H9 (cell line): ENCODE measurements at regions not wholly inside any gene's neighbourhood (a gene's known extent, or its start where the extent isn't known, plus 50 kb on each side); places are given as distances from the start of the nearest gene placed in this dataset.

Source experiments
- DNase-seq: peaks from one replicate; pipeline ENCODE4 v3.0.0-alpha.2; 2017
- H2AFZ ChIP-seq: one replicate; pipeline ENCODE4 v1.6.1; 2013; ENCODE audit warnings: mild to moderate bottlenecking, low read length, control low read depth, moderate library complexity
- H2AK5ac ChIP-seq: 2 replicates; pipeline ENCODE4 v1.6.1; 2013; ENCODE audit warnings: low read length, control low read depth, mixed read lengths; ENCODE audit not compliant: insufficient read length
- H2BK120ac ChIP-seq: one replicate; pipeline ENCODE4 v1.6.1; 2013; ENCODE audit warnings: low read depth, mild to moderate bottlenecking, low read length, control low read depth, inconsistent platforms; ENCODE audit not compliant: poor library complexity, severe bottlenecking
- H2BK12ac ChIP-seq: 2 replicates; pipeline ENCODE4 v1.6.1; 2013; ENCODE audit warnings: low read length, control low read depth, mixed read lengths, low read depth; ENCODE audit not compliant: insufficient read length
- H2BK15ac ChIP-seq: 2 replicates; pipeline ENCODE4 v1.6.1; 2013; ENCODE audit warnings: low read depth, low read length, control low read depth
- H2BK20ac ChIP-seq: one replicate; pipeline ENCODE4 v1.6.1; 2013; ENCODE audit warnings: low read depth, mild to moderate bottlenecking, low read length, control low read depth, inconsistent platforms; ENCODE audit not compliant: poor library complexity, severe bottlenecking
- H2BK5ac ChIP-seq: 2 replicates; pipeline ENCODE4 v1.6.1; 2013; ENCODE audit warnings: low read length, control low read depth, mixed read lengths; ENCODE audit not compliant: insufficient read length
- H3K14ac ChIP-seq: 2 replicates; pipeline ENCODE4 v1.6.1; 2013; ENCODE audit warnings: low read length, control low read depth; ENCODE audit not compliant: insufficient read depth
- H3K18ac ChIP-seq: 2 replicates; pipeline ENCODE4 v1.6.1; 2013; ENCODE audit warnings: low read depth, mild to moderate bottlenecking, mixed read lengths, low read length, control low read depth; ENCODE audit not compliant: insufficient read length
- H3K23ac ChIP-seq: 2 replicates; pipeline ENCODE4 v1.6.1; 2013; ENCODE audit warnings: low read length, control low read depth, mixed read lengths, low read depth; ENCODE audit not compliant: insufficient read length
- H3K23me2 ChIP-seq: 2 replicates; pipeline ENCODE4 v1.6.1; 2013; ENCODE audit warnings: low read depth, mild to moderate bottlenecking, mixed read lengths, low read length, control low read depth; ENCODE audit not compliant: insufficient read length, poor library complexity, severe bottlenecking
- H3K27ac ChIP-seq: 2 replicates; pipeline ENCODE4 v1.5.1; 2013; ENCODE audit warnings: low read length, control low read depth, mixed read lengths, low read depth; ENCODE audit not compliant: insufficient read length
- H3K27me3 ChIP-seq: 2 replicates; pipeline ENCODE4 v1.6.1; 2013; ENCODE audit warnings: low read length, control low read depth, inconsistent platforms; ENCODE audit not compliant: insufficient read depth
- H3K4ac ChIP-seq: 2 replicates; pipeline ENCODE4 v1.6.1; 2013; ENCODE audit warnings: low read depth, mild to moderate bottlenecking, control low read depth, inconsistent platforms, low read length, moderate library complexity
- H3K4me1 ChIP-seq: 2 replicates; pipeline ENCODE4 v1.6.1; 2013; ENCODE audit warnings: low read length, control low read depth, inconsistent platforms; ENCODE audit not compliant: insufficient read depth
- H3K4me2 ChIP-seq: 2 replicates; pipeline ENCODE4 v1.6.1; 2013; ENCODE audit warnings: low read length, control low read depth, mixed read lengths; ENCODE audit not compliant: insufficient read length, insufficient read depth
- H3K56ac ChIP-seq: 2 replicates; pipeline ENCODE4 v1.6.1; 2013; ENCODE audit warnings: low read depth, mild to moderate bottlenecking, mixed read lengths, low read length, control low read depth; ENCODE audit not compliant: insufficient read length
- H3K79me1 ChIP-seq: 2 replicates; pipeline ENCODE4 v1.6.1; 2013; ENCODE audit warnings: low read depth, mild to moderate bottlenecking, moderate library complexity, low read length, control low read depth, inconsistent platforms; ENCODE audit not compliant: insufficient read depth, poor library complexity, severe bottlenecking
- H3K79me2 ChIP-seq: 2 replicates; pipeline ENCODE4 v1.6.1; 2013; ENCODE audit warnings: low read length, control low read depth, inconsistent platforms; ENCODE audit not compliant: insufficient read depth
- H3K9ac ChIP-seq: 2 replicates; pipeline ENCODE4 v1.6.1; 2013; ENCODE audit warnings: low read length, control low read depth, mixed read lengths; ENCODE audit not compliant: insufficient read length; ENCODE audit errors: extremely low read depth
- H3K9me3 ChIP-seq: one replicate; pipeline ENCODE4 v1.6.1; 2013; ENCODE audit warnings: low read depth, low read length, inconsistent platforms; ENCODE audit not compliant: control insufficient read depth
- H3T11ph ChIP-seq: one replicate; pipeline ENCODE4 v1.6.1; 2013; ENCODE audit warnings: mild to moderate bottlenecking, low read length, control low read depth, inconsistent platforms
- H4K20me1 ChIP-seq: one replicate; pipeline ENCODE4 v1.6.1; 2013; ENCODE audit not compliant: control insufficient read depth, insufficient read length, insufficient read depth
- H4K5ac ChIP-seq: 2 replicates; pipeline ENCODE4 v1.6.1; 2013; ENCODE audit warnings: low read depth, mild to moderate bottlenecking, mixed read lengths, low read length, control low read depth; ENCODE audit not compliant: insufficient read length
- H4K8ac ChIP-seq: replicated peaks from 2 replicates; pipeline ENCODE4 v1.6.1; 2013; ENCODE audit warnings: low read length, control low read depth, mixed read lengths, low read depth; ENCODE audit not compliant: insufficient read length
- H4K91ac ChIP-seq: 2 replicates; pipeline ENCODE4 v1.6.1; 2013; ENCODE audit warnings: low read depth, mild to moderate bottlenecking, moderate library complexity, mixed read lengths, low read length, control low read depth; ENCODE audit not compliant: insufficient read length
- H3K27ac Mint-ChIP-seq, 3 experiments: 2 replicates in 2 of 3; 3 replicates in 1 of 3; pipeline ENCODE4 v1.8.0; 2020 to 2021; ENCODE audit warnings: mixed read lengths in 3 of 3, mild to moderate bottlenecking in 1 of 3, moderate library complexity in 1 of 3
- H3K27me3 Mint-ChIP-seq: 2 replicates; pipeline ENCODE4 v1.8.0; 2021; ENCODE audit warnings: low read depth, mild to moderate bottlenecking, moderate library complexity, mixed read lengths
- H3K36me3 Mint-ChIP-seq, 3 experiments: 2 replicates in 2 of 3; 3 replicates in 1 of 3; pipeline ENCODE4 v1.8.0; 2020 to 2021; ENCODE audit warnings: low read depth in 3 of 3, mixed read lengths in 3 of 3; ENCODE audit not compliant: insufficient read depth in 1 of 3
- H3K4me1 Mint-ChIP-seq, 2 experiments: 2 replicates each; pipeline ENCODE4 v1.8.0; 2020; ENCODE audit warnings: mixed read lengths in 2 of 2
- H3K4me3 Mint-ChIP-seq, 2 experiments: 2 replicates in 1 of 2; 3 replicates in 1 of 2; pipeline ENCODE4 v1.8.0; 2020 to 2021; ENCODE audit warnings: mild to moderate bottlenecking in 2 of 2, mixed read lengths in 2 of 2, moderate library complexity in 1 of 2
- H3K9me3 Mint-ChIP-seq, 2 experiments: 2 replicates in 1 of 2; 3 replicates in 1 of 2; pipeline ENCODE4 v1.8.0; 2020; ENCODE audit warnings: mild to moderate bottlenecking in 2 of 2, mixed read lengths in 2 of 2, moderate library complexity in 1 of 2
- WGBS: extraction: QIAGEN DNeasy Blood & Tissue Kit; methylation state at CpG from one replicate; pipeline ENCODE4 v1.1.7; 2013; ENCODE audit warnings: missing lambda C conversion rate, low lambda C conversion rate, mixed read lengths; ENCODE audit not compliant: insufficient read length; ENCODE audit errors: extremely low coverage; 5-methylcytosine and 5-hydroxymethylcytosine counted together
- TF ChIP-seq, protein P1 (sequence below): fragments of 200-600 bp; sonication (generic); conservative IDR thresholded peaks from 3 replicates; pipeline ENCODE4 v1.8.0; 2021; ENCODE audit warnings: antibody characterized with exemption, mild to moderate bottlenecking

DNA sequence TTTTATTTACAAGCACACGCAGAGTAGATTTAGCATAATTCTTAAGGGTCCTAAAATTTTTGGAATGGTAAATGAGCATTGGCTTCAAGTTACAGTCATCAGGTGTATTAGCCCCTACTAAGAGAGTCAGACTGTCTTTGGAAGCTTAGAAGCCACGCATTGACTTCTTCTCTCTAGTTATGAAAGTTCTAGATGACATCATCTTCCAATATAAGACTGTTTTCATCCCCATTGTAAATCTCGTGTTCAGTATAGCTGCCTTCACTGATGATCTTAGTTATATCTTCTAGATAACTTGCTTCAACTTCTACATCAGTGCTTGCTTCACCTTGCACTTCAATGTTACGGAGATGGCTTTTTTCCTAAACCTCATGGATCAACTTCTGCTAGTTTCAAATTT lies 148.8 kb upstream of the SLITRK1 start:
- H3K27me3 Mint-ChIP-seq = peaks cover 18% of the 10 kb centered on the region
- H3K23me2 ChIP-seq = no peaks in the 10 kb centered on the region

More for the DNA sequence above, 148.8 kb upstream of the SLITRK1 start:
- peaks cover 4 to 12% of the 10 kb centered on the region in 2 experiments; a peak in 3 of 5 replicates for H3K9me3 Mint-ChIP-seq
- H3K4me3 Mint-ChIP-seq = no peak overlapping the region
- no peak overlapping the region for H3K4me2 ChIP-seq
- no peaks in the 10 kb centered on the region; the same call in 1 of the 2 replicates for H3K27me3 ChIP-seq
- H3K4me1 Mint-ChIP-seq = peaks cover 8 to 18% of the 10 kb centered on the region in 2 experiments
- H4K20me1 ChIP-seq = no peaks in the 10 kb centered on the region
- H3K79me2 ChIP-seq = no peaks in the 10 kb centered on the region
- H2AK5ac ChIP-seq = no peak overlapping the region
- H4K5ac ChIP-seq = no peak overlapping the region
- H2BK5ac ChIP-seq = no peak overlapping the region
- peaks cover 0 to 8% (median 0%) of the 10 kb centered on the region in 3 experiments; a peak in 4 of 7 replicates for H3K36me3 Mint-ChIP-seq
- no CpG with 5 or more reads among the region's 4 CpGs for WGBS
- no peak overlapping the region for H3K23ac ChIP-seq
- H2BK20ac ChIP-seq = no peak overlapping the region
- no peak overlapping the region for H2AFZ ChIP-seq
- no peaks in the 10 kb centered on the region for H3K79me1 ChIP-seq
- H3K14ac ChIP-seq = no peak overlapping the region
- H3K27ac Mint-ChIP-seq = no peak overlapping the region
- H4K91ac ChIP-seq = no peak overlapping the region
- no peak for DNase-seq
- H2BK15ac ChIP-seq = no peak overlapping the region
- TF ChIP-seq, protein P1, sequence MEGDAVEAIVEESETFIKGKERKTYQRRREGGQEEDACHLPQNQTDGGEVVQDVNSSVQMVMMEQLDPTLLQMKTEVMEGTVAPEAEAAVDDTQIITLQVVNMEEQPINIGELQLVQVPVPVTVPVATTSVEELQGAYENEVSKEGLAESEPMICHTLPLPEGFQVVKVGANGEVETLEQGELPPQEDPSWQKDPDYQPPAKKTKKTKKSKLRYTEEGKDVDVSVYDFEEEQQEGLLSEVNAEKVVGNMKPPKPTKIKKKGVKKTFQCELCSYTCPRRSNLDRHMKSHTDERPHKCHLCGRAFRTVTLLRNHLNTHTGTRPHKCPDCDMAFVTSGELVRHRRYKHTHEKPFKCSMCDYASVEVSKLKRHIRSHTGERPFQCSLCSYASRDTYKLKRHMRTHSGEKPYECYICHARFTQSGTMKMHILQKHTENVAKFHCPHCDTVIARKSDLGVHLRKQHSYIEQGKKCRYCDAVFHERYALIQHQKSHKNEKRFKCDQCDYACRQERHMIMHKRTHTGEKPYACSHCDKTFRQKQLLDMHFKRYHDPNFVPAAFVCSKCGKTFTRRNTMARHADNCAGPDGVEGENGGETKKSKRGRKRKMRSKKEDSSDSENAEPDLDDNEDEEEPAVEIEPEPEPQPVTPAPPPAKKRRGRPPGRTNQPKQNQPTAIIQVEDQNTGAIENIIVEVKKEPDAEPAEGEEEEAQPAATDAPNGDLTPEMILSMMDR = no peak
- H3T11ph ChIP-seq = no peak overlapping the region
- no peak overlapping the region for H4K8ac ChIP-seq
- no peak overlapping the region for H3K9ac ChIP-seq
- H3K4ac ChIP-seq = no peak overlapping the region
- no peak overlapping the region for H3K56ac ChIP-seq
- H2BK12ac ChIP-seq = no peak overlapping the region
- no peak overlapping the region for H3K27ac ChIP-seq
- no peaks in the 10 kb centered on the region for H3K4me1 ChIP-seq
- no peak overlapping the region for H3K18ac ChIP-seq
- no peaks in the 10 kb centered on the region for H3K9me3 ChIP-seq
- no peak overlapping the region for H2BK120ac ChIP-seq
